A549 (cell line): ENCODE measurements at regions not wholly inside any gene's neighbourhood (a gene's known extent, or its start where the extent isn't known, plus 50 kb on each side); places are given as distances from the start of the nearest gene placed in this dataset.

Experiments used
- ATAC-seq, 2 experiments: fragments of 200-7000 bp in 1 of 2; fragments of >200 bp in 1 of 2; cut with Nextera tagmentation in 1 of 2; cut with Tn5 transposase in 1 of 2; 3 replicates each; pipeline versions ENCODE4 v1.8.0 to v1.9.1; 2018 to 2020; ENCODE audit warnings: mild to moderate bottlenecking in 1 of 2, moderate library complexity in 1 of 2
- CTCF ChIA-PET: fragments of 300-600 bp; sonication (Branson Sonifier 250); formaldehyde crosslinking; extraction: SDS; loops from one replicate; lab custom pipeline; 2021; ENCODE audit warnings: antibody characterized with exemption, inconsistent platforms; lab: Yijun Ruan, JAX
- POLR2A ChIA-PET: fragments of 350-600 bp; formaldehyde crosslinking; extraction: SDS; loops from one replicate; lab custom pipeline; 2021; ENCODE audit warnings: antibody characterized with exemption, inconsistent platforms; lab: Yijun Ruan, JAX
- DNase-seq, 2 experiments: peaks; one replicate each; pipeline versions ENCODE4 v3.0.0 to v3.0.0-alpha.2; 2011 to 2016; ENCODE audit warnings: low read depth in 1 of 2, low spot score in 1 of 2
- FAIRE-seq: peaks from 2 replicates; lab custom pipeline; 2011; peaks lifted over from hg19 to GRCh38; lab: Jason Lieb, UNC
- H3K27ac ChIP-seq, 2 experiments: fragments of >200 bp; sonication (Bioruptor Twin); formaldehyde crosslinking; 3 replicates each; pipeline ENCODE4 v1.5.1; 2016 to 2017
- H3K4me1 ChIP-seq: fragments of >200 bp; sonication (Bioruptor Twin); formaldehyde crosslinking; 3 replicates; pipeline ENCODE4 v1.6.1; 2016
- H3K4me2 ChIP-seq: fragments of >200 bp; sonication (Bioruptor Twin); formaldehyde crosslinking; 3 replicates; pipeline ENCODE4 v1.6.1; 2016
- H3K4me3 ChIP-seq: fragments of >200 bp; sonication (Bioruptor Twin); formaldehyde crosslinking; 3 replicates; pipeline ENCODE4 v1.5.1; 2016
- H3K9me3 ChIP-seq: fragments of >200 bp; sonication (Bioruptor Twin); formaldehyde crosslinking; 3 replicates; pipeline ENCODE4 v1.6.1; 2016
- BHLHE40 ChIP-seq: IDR thresholded peaks from 2 replicates; pipeline ENCODE4 v1.6.1; 2012; ENCODE audit warnings: low read depth, low read length, inconsistent platforms
- CBX8 ChIP-seq: fragments of 200-600 bp; sonication (generic); IDR thresholded peaks from 2 replicates; pipeline ENCODE4 v1.6.1; 2016
- CTCF ChIP-seq: fragments of >200 bp; sonication (Bioruptor Twin); formaldehyde crosslinking; IDR thresholded peaks from 3 replicates; pipeline ENCODE4 v1.5.1; 2016
- EHMT2 ChIP-seq: fragments of 200-600 bp; sonication (generic); IDR thresholded peaks from 2 replicates; pipeline ENCODE4 v1.6.1; 2016; ENCODE audit warnings: antibody characterized with exemption, low read depth, mild to moderate bottlenecking, moderate library complexity
- ELK1 ChIP-seq: fragments of 150-350 bp; IDR thresholded peaks from 2 replicates; pipeline ENCODE4 v1.6.1; 2014; ENCODE audit warnings: low read depth, mild to moderate bottlenecking, low read length
- EP300 ChIP-seq, 2 experiments: fragments of >200 bp; sonication (Bioruptor Twin); formaldehyde crosslinking; IDR thresholded peaks; 2 replicates in 1 of 2; 3 replicates in 1 of 2; pipeline ENCODE4 v1.6.1; 2016 to 2017
- GATA3 ChIP-seq: IDR thresholded peaks from 2 replicates; pipeline ENCODE4 v1.6.1; 2012; ENCODE audit warnings: borderline replicate concordance
- HDAC2 ChIP-seq: fragments of 200-600 bp; sonication (generic); IDR thresholded peaks from 2 replicates; pipeline ENCODE4 v1.6.1; 2016
- HES2 ChIP-seq: fragments of >200 bp; sonication (Bioruptor Twin); formaldehyde crosslinking; IDR thresholded peaks from 2 replicates; pipeline ENCODE4 v1.6.1; 2016
- HMGXB4 ChIP-seq: fragments of 250-450 bp; sonication (Bioruptor Pico); IDR thresholded peaks from 2 replicates; pipeline ENCODE4 v1.5.0; 2021; ENCODE audit warnings: mild to moderate bottlenecking, moderate library complexity, borderline replicate concordance
- HOXA7 ChIP-seq: fragments of 250-450 bp; sonication (Bioruptor Pico); IDR thresholded peaks from 2 replicates; pipeline ENCODE4 v1.5.0; 2020; ENCODE audit warnings: mild to moderate bottlenecking, moderate library complexity
- HOXB13 ChIP-seq: fragments of 250-450 bp; sonication (Bioruptor Pico); IDR thresholded peaks from 2 replicates; pipeline ENCODE4 v1.5.0; 2020; ENCODE audit warnings: low read depth, mild to moderate bottlenecking, moderate library complexity
- JUN ChIP-seq, 2 experiments: fragments of >200 bp; sonication (Bioruptor Twin); formaldehyde crosslinking; IDR thresholded peaks; 2 replicates in 1 of 2; 3 replicates in 1 of 2; pipeline ENCODE4 v1.6.1; 2016 to 2017
- MAX ChIP-seq: IDR thresholded peaks from 2 replicates; pipeline ENCODE4 v1.6.1; 2012
- NPAS2 ChIP-seq: fragments of 250-450 bp; sonication (Bioruptor Pico); IDR thresholded peaks from 2 replicates; pipeline ENCODE4 v1.8.0; 2022; ENCODE audit warnings: mild to moderate bottlenecking, moderate library complexity, borderline replicate concordance
- POLR2A ChIP-seq: IDR thresholded peaks from 2 replicates; pipeline ENCODE4 v1.6.1; 2012; ENCODE audit warnings: mild to moderate bottlenecking, low read length
- POLR2AphosphoS2 ChIP-seq: conservative IDR thresholded peaks from 2 replicates; pipeline ENCODE4 v1.6.1; 2012; ENCODE audit warnings: low read length, improper control_type of control experiment, inconsistent platforms
- RCOR1 ChIP-seq: fragments of 150-350 bp; IDR thresholded peaks from 2 replicates; pipeline ENCODE4 v1.6.1; 2014; ENCODE audit warnings: antibody characterized with exemption, low read length, low read depth
- RFX5 ChIP-seq: fragments of 450-650 bp; IDR thresholded peaks from 2 replicates; pipeline ENCODE4 v1.7.1; 2014; ENCODE audit warnings: antibody characterized with exemption, mild to moderate bottlenecking, moderate library complexity
- RNF2 ChIP-seq: fragments of 200-600 bp; sonication (generic); IDR thresholded peaks from 2 replicates; pipeline ENCODE4 v1.6.1; 2016; ENCODE audit warnings: low read depth, mild to moderate bottlenecking, antibody characterized with exemption, moderate library complexity, borderline replicate concordance
- ZC3H11A ChIP-seq: fragments of 450-650 bp; IDR thresholded peaks from 2 replicates; pipeline ENCODE4 v1.6.1; 2014; ENCODE audit warnings: antibody characterized with exemption, mild to moderate bottlenecking
- WGBS: methylation state at CpG from one replicate; pipeline ENCODE4 v1.1.6; 2017; ENCODE audit errors: missing lambda C conversion rate; 5-methylcytosine and 5-hydroxymethylcytosine counted together

- FAIRE-seq: no peak
- H3K4me1 ChIP-seq: no peaks in the 10 kb centered on the region
- WGBS: 40% methylated on average over 2 of the region's 2 CpGs
- H3K27ac ChIP-seq: no peak overlapping the region
- TF ChIP-seq EHMT2 (no peak), MAX (no peak), HES2 (no peak), CTCF (no peak), JUN (IDR thresholded peaks at IDR 0.05) (no peak), HOXB13 (no peak), ZC3H11A (no peak), GATA3 (no peak), ELK1 (no peak), NPAS2 (CRISPR knock-in tag) (no peak), HOXA7 (CRISPR knock-in tag) (no peak), HMGXB4 (CRISPR knock-in tag) (no peak), CBX8 (no peak), BHLHE40 (no peak), RNF2 (no peak), EP300 (IDR thresholded peaks at IDR 0.05) (no peak), POLR2AphosphoS2 (no peak), HDAC2 (no peak), POLR2A (no peak)
- ATAC-seq: no peak
- POLR2A ChIA-PET: no interaction called here
- no peaks in the 10 kb centered on the region for H3K9me3 ChIP-seq
- CTCF ChIA-PET: interaction anchor here (0.6 kb wide), 1 partner anchor 51 kb away, joined by 3 read pairs; no protein-coding TSS in a partner anchor
- DNase-seq: no peak
- no peak overlapping the region for H3K4me2 ChIP-seq
- no peak overlapping the region for H3K4me3 ChIP-seq
Observed at GRCh38 chr11:15586741-15587473, 472.2 kb downstream of the INSC start.

- no peak for ATAC-seq
- H3K9me3 ChIP-seq: no peaks in the 10 kb centered on the region
- H3K27ac ChIP-seq: no peak overlapping the region
- FAIRE-seq: no peak
- DNase-seq: no peak
- no peak overlapping the region for H3K4me3 ChIP-seq
- no peak overlapping the region for H3K4me2 ChIP-seq
- CTCF ChIA-PET: no interaction called here
- WGBS: 50% methylated on average over 8 of the region's 8 CpGs
- TF ChIP-seq POLR2A (no peak), RFX5 (no peak), RCOR1 (no peak), POLR2AphosphoS2 (no peak)
- POLR2A ChIA-PET: no interaction called here
- no peaks in the 10 kb centered on the region for H3K4me1 ChIP-seq
Observed at GRCh38 chr11:15589070-15589626, 474.4 kb downstream of the INSC start.
